Loucy (cell line): ENCODE measurements at regions not wholly inside any gene's neighbourhood (a gene's known extent, or its start where the extent isn't known, plus 50 kb on each side); places are given as distances from the start of the nearest gene placed in this dataset.

Source experiments
- EZH2phosphoT487 ChIP-seq: fragments of 200-600 bp; IDR thresholded peaks from 2 replicates; pipeline ENCODE4 v1.6.1; 2018; ENCODE audit warnings: antibody characterized with exemption, mild to moderate bottlenecking, moderate library complexity, borderline replicate concordance
- TF ChIP-seq, protein P1 (sequence below): fragments of 200-600 bp; sonication (generic); conservative IDR thresholded peaks from 2 replicates; pipeline ENCODE4 v1.5.1; 2014; ENCODE audit warnings: mild to moderate bottlenecking, antibody characterized with exemption, low read length

DNA sequence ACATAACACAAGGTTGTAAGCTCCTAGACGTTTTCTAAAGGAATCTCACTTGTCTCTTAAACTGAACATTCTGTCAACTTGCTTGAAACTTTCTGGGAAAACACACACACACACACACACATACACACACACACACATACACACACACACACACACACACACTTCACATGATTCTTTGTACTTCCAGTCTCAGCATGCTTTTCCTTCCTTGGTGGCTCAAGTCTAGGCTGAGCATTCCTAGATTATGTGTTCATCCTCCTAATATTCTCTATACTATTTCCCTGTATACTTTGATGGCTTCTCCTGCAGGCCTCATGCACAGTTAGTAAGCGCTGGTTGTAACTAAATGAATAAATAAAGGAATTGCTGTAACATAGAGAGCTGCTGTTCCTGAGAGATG lies 372.1 kb downstream of the PTPRC start:
- TF ChIP-seq, protein P1, sequence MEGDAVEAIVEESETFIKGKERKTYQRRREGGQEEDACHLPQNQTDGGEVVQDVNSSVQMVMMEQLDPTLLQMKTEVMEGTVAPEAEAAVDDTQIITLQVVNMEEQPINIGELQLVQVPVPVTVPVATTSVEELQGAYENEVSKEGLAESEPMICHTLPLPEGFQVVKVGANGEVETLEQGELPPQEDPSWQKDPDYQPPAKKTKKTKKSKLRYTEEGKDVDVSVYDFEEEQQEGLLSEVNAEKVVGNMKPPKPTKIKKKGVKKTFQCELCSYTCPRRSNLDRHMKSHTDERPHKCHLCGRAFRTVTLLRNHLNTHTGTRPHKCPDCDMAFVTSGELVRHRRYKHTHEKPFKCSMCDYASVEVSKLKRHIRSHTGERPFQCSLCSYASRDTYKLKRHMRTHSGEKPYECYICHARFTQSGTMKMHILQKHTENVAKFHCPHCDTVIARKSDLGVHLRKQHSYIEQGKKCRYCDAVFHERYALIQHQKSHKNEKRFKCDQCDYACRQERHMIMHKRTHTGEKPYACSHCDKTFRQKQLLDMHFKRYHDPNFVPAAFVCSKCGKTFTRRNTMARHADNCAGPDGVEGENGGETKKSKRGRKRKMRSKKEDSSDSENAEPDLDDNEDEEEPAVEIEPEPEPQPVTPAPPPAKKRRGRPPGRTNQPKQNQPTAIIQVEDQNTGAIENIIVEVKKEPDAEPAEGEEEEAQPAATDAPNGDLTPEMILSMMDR = no peak
- no peak for TF ChIP-seq EZH2phosphoT487
